Islet precursor cell (in vitro differentiated cells): ENCODE measurements at regions not wholly inside any gene's neighbourhood (a gene's known extent, or its start where the extent isn't known, plus 50 kb on each side); places are given as distances from the start of the nearest gene placed in this dataset.

ENCODE experiments used
- DNase-seq: peaks from one replicate; pipeline ENCODE4 v3.0.0-alpha.2; 2018

- peak; percentile 23 for DNase-seq
Observed at GRCh38 chr5:133704411-133704810, 92.1 kb upstream of the FSTL4 start.

GRCh38 chr5:133703935-133704334 lies 91.6 kb upstream of the FSTL4 start:
- DNase-seq: no peak

GRCh38 chr5:133702791-133703770 lies 90.7 kb upstream of the FSTL4 start:
- DNase-seq: peak; percentile 46

- DNase-seq: peak; percentile 29
Observed at GRCh38 chr5:133701871-133702270, 89.5 kb upstream of the FSTL4 start.

- peak; percentile 32 for DNase-seq
Observed at GRCh38 chr5:133700251-133700650, 87.9 kb upstream of the FSTL4 start.

GRCh38 chr5:133698646-133699526 lies 86.5 kb upstream of the FSTL4 start:
- peak; percentile 35 for DNase-seq

GRCh38 chr5:133698259-133698554 lies 85.9 kb upstream of the FSTL4 start:
- peak; percentile 21 for DNase-seq

GRCh38 chr5:133697536-133698258 lies 85.4 kb upstream of the FSTL4 start:
- DNase-seq: peak; percentile 24

GRCh38 chr5:133696782-133697507 lies 84.6 kb upstream of the FSTL4 start:
- DNase-seq: peak; percentile 41

GRCh38 chr5:133696006-133696584 lies 83.8 kb upstream of the FSTL4 start:
- no peak for DNase-seq

GRCh38 chr5:133694181-133694831 lies 82.0 kb upstream of the FSTL4 start:
- no peak for DNase-seq

- no peak for DNase-seq
Observed at GRCh38 chr5:133691448-133691847, 79.1 kb upstream of the FSTL4 start.

- no peak for DNase-seq
Observed at GRCh38 chr5:133690746-133691145, 78.4 kb upstream of the FSTL4 start.

GRCh38 chr5:133688391-133688790 lies 76.0 kb upstream of the FSTL4 start:
- DNase-seq: no peak

- DNase-seq: no peak
Observed at GRCh38 chr5:133687212-133688061, 75.1 kb upstream of the FSTL4 start.

- DNase-seq: no peak
Observed at GRCh38 chr5:133686566-133686965, 74.2 kb upstream of the FSTL4 start.

- DNase-seq: no peak
Observed at GRCh38 chr5:133685402-133686018, 73.2 kb upstream of the FSTL4 start.

- peak; percentile 21 for DNase-seq
Observed at GRCh38 chr5:133683646-133684596, 71.6 kb upstream of the FSTL4 start.

GRCh38 chr5:133682451-133682850 lies 70.1 kb upstream of the FSTL4 start:
- peak; percentile 43 for DNase-seq
